GM20000 (cell line): ENCODE measurements at regions not wholly inside any gene's neighbourhood (a gene's known extent, or its start where the extent isn't known, plus 50 kb on each side); places are given as distances from the start of the nearest gene placed in this dataset.

ENCODE experiments used
- DNase-seq: peaks from one replicate; pipeline ENCODE4 v3.0.0; 2012; ENCODE audit warnings: low spot score
- TF ChIP-seq, protein P1 (sequence below): IDR thresholded peaks from 2 replicates; pipeline ENCODE4 v1.5.1; 2012; ENCODE audit warnings: mild to moderate bottlenecking, control low read depth; ENCODE audit errors: extremely low read depth, missing control alignments

GRCh38 chr12:107948391-107948945, 174.0 kb downstream of the ASCL4 start:
- TF ChIP-seq, protein P1, sequence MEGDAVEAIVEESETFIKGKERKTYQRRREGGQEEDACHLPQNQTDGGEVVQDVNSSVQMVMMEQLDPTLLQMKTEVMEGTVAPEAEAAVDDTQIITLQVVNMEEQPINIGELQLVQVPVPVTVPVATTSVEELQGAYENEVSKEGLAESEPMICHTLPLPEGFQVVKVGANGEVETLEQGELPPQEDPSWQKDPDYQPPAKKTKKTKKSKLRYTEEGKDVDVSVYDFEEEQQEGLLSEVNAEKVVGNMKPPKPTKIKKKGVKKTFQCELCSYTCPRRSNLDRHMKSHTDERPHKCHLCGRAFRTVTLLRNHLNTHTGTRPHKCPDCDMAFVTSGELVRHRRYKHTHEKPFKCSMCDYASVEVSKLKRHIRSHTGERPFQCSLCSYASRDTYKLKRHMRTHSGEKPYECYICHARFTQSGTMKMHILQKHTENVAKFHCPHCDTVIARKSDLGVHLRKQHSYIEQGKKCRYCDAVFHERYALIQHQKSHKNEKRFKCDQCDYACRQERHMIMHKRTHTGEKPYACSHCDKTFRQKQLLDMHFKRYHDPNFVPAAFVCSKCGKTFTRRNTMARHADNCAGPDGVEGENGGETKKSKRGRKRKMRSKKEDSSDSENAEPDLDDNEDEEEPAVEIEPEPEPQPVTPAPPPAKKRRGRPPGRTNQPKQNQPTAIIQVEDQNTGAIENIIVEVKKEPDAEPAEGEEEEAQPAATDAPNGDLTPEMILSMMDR = no peak
- DNase-seq = no peak

DNA sequence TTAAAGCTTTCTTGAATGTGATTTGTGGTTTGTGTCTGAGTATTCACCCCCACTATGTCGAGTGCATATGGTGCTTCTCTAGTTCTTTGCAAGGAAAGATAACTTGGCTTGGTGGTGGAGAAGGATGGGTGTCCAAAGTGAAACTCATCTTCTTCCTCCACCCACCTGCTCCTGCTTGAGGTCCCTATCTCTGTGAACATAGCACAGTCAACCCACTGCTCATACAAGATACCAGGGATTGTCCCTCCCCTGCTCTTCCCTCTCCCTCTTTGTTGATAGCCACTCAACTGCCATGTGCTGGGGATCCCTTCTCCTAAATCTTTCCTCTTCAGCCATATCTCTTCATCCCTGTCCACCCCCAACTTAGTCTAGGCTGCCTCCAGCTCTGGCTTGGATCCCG, 176.5 kb downstream of the ASCL4 start:
- DNase-seq = no peak
- TF ChIP-seq, protein P1 = no peak

DNA sequence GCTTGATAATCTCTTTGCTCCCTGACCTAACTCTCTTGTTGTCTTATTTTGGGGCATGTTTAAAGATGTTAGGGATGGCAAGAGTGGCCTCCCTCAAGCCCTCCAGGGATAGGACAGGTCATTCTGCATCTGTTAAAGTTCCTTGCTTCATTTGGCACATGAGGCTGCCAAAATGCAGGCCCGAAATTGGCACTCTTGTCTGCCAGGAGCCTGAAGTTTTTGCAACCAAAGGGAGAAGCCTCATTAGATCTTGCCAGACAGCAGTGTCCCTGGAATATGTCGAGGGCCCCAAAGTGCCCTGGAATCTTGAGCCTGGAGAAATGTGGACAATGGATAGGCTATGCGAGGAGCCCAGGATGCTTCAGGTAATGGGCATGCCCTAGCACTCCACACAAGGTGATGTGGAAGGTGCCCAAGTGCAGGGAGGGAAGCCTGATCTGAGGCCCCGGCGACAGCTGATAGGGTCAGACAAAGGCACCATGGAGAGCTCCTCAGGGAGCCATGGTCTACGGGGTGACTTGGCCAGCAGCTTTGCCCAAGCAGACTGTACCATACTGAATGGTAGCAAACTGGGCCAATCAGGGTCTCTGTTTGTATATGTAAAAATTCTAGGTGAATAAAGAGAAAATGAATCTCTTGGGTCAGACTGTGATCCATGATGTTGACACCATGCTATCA, 173.0 kb upstream of the WSCD2 start:
- no peak for DNase-seq
- TF ChIP-seq, protein P1 = no peak

- TF ChIP-seq, protein P1 = no peak
- no peak for DNase-seq
These were observed 171.6 kb upstream of the WSCD2 start for GRCh38 chr12:107957459-107957858.

DNA sequence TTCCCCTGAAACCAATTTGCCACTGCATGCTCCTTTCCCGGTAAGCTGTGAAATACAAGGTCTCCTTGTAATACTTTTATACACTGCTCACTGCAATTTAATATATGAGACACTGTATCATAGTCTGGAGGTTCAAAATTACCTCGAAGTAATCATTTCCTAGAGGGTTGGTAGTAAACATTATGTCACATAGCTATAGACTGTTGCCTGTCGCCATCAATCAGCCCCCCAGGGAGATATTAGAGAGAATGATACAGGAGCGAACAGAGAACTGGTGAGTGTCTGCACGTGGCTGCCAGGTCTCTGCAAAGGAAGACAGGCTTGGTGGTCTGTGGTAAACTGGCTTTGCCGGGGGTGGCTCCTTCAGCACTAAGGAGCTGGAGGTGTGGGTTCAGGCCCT, 165.5 kb upstream of the WSCD2 start:
- DNase-seq = no peak
- TF ChIP-seq, protein P1 = no peak

- DNase-seq = no peak
- TF ChIP-seq, protein P1 = no peak
These were observed 161.9 kb upstream of the WSCD2 start for GRCh38 chr12:107967170-107967569.

- TF ChIP-seq, protein P1 = no peak
These were observed 155.1 kb upstream of the WSCD2 start for GRCh38 chr12:107973950-107974349.

More at GRCh38 chr12:107973950-107974349, 155.1 kb upstream of the WSCD2 start:
- DNase-seq = no peak
